ENCODE measurements at regions not wholly inside any gene's neighbourhood (a gene's known extent, or its start where the extent isn't known, plus 50 kb on each side); places are given as distances from the start of the nearest gene placed in this dataset.

DNA sequence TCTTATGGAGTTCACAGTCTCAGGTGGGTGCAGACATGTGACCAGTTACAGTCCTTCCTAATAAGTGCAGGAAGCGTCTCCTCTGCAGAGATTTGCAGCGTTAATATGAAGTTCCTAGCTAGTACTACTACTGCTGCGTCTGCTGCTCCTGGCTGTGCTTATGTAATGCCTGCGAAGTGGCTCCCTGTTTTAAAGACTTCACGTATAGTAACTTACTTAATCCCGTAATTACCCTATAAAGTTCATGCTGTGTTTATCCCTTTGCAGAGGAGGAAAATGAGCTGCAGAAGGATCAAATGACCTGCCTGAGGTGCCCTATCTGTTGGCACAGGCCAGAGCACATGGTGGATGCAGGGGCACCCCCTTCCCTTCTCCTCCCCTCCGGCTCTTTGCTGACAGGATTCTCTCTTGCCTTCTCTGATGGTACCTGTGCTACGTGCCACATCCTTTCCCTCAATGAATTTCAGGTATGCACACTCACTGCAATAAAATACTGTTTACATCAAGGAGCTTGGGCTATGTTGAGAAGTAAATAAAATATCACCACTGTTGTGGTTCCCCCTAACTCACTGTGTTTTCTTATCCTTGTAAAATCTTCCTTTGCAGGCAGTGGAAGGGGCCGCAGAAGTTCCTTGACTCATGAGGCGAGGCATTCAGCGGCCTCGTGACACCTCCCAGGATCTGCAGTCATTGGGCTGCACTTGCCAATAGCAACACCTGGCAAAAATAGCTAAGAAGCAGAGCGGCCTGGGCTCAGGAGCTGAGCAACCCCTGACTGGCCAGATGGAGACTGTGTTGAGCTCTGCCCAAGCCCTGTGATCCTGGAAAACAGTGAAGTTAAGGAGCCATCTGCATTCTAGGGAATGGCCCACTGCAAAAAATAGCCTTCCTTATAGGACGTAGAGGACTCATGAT lies 188.9 kb upstream of the ATP10A start:
- no peak overlapping the region for H3K4ac ChIP-seq (ENCODE audit: low read depth, low read length)
- no peak overlapping the region for H3K18ac ChIP-seq (ENCODE audit: low read length)
- no peak overlapping the region for H4K5ac ChIP-seq (ENCODE audit: low read length)
- no peak overlapping the region for H3K56ac ChIP-seq (ENCODE audit: low read length)
- no peak overlapping the region for H4K8ac ChIP-seq (ENCODE audit: low read depth, low read length)
- H3K27ac ChIP-seq (ENCODE audit: low read depth, low read length), result no peak overlapping the region
- H3K4me2 ChIP-seq (ENCODE audit: low read length), result no peak overlapping the region
- H3K4me1 ChIP-seq (ENCODE audit: control insufficient read depth, low read depth, low read length), result no peaks in the 10 kb centered on the region
- H3K79me1 ChIP-seq (ENCODE audit: low read length), result no peaks in the 10 kb centered on the region
- no peak overlapping the region for H2BK5ac ChIP-seq (ENCODE audit: low read length)
- no peak overlapping the region for H2AK5ac ChIP-seq (ENCODE audit: low read length)
- no peak for DNase-seq
- H3K27me3 ChIP-seq (ENCODE audit: insufficient read depth, low read length, poor library complexity), result no peaks in the 10 kb centered on the region
- H2BK120ac ChIP-seq (ENCODE audit: low read depth, low read length), result no peak overlapping the region
- no peaks in the 10 kb centered on the region for H3K79me2 ChIP-seq (ENCODE audit: control insufficient read depth, insufficient read depth, low read length)
- H3K9ac ChIP-seq (ENCODE audit: low read length), result no peak overlapping the region
- no peak overlapping the region for H3K23ac ChIP-seq (ENCODE audit: low read length)
- H3K36me3 ChIP-seq (ENCODE audit: control insufficient read depth, insufficient read depth, low read length), result no peaks in the 10 kb centered on the region
- no peak overlapping the region for H2BK15ac ChIP-seq (replicated peaks; ENCODE audit: low read depth)
- no CpG with 5 or more reads among the region's 14 CpGs for WGBS (ENCODE audit: extremely low coverage, insufficient coverage, low lambda C conversion rate)
- H3K4me3 ChIP-seq (ENCODE audit: low read length), result no peak overlapping the region

DNA sequence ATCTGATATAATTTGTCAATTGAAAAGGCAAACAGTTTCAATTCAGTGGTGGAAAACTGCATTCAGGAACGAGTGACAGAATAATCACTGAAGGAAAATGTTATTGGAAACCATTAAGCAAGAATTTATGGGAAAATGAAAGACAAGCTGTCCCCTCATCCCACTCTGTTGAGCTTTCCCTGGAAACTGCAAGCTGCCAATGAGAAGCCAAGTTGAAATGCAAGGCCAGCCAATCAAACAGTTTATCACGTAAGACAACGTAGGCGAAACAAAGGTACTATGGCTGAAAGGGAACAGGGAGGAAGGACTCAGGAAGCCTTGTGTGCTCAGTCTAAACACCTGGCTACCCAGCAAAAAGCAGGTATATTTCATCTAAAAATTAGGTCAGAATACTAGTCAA lies 187.9 kb upstream of the ATP10A start:
- no CpG with 5 or more reads among the region's 4 CpGs for WGBS (ENCODE audit: extremely low coverage, insufficient coverage, low lambda C conversion rate)
- Histone ChIP-seq H3K79me1 (ENCODE audit: low read length) (no peaks in the 10 kb centered on the region), H3K4me1 (ENCODE audit: control insufficient read depth, low read depth, low read length) (no peaks in the 10 kb centered on the region), H3K36me3 (ENCODE audit: control insufficient read depth, insufficient read depth, low read length) (no peaks in the 10 kb centered on the region), H4K5ac (ENCODE audit: low read length) (no peak overlapping the region), H3K56ac (ENCODE audit: low read length) (no peak overlapping the region), H3K4me3 (ENCODE audit: low read length) (no peak overlapping the region), H4K8ac (ENCODE audit: low read depth, low read length) (no peak overlapping the region), H3K18ac (ENCODE audit: low read length) (no peak overlapping the region), H2BK15ac (replicated peaks; ENCODE audit: low read depth) (no peak overlapping the region), H3K27me3 (ENCODE audit: insufficient read depth, low read length, poor library complexity) (no peaks in the 10 kb centered on the region), H3K79me2 (ENCODE audit: control insufficient read depth, insufficient read depth, low read length) (no peaks in the 10 kb centered on the region), H3K4ac (ENCODE audit: low read depth, low read length) (no peak overlapping the region), H2BK120ac (ENCODE audit: low read depth, low read length) (no peak overlapping the region), H3K23ac (ENCODE audit: low read length) (no peak overlapping the region), H2AK5ac (ENCODE audit: low read length) (no peak overlapping the region), H3K27ac (ENCODE audit: low read depth, low read length) (no peak overlapping the region), H2BK5ac (ENCODE audit: low read length) (no peak overlapping the region), H3K4me2 (ENCODE audit: low read length) (no peak overlapping the region), H3K9ac (ENCODE audit: low read length) (no peak overlapping the region)
- no peak for DNase-seq

DNA sequence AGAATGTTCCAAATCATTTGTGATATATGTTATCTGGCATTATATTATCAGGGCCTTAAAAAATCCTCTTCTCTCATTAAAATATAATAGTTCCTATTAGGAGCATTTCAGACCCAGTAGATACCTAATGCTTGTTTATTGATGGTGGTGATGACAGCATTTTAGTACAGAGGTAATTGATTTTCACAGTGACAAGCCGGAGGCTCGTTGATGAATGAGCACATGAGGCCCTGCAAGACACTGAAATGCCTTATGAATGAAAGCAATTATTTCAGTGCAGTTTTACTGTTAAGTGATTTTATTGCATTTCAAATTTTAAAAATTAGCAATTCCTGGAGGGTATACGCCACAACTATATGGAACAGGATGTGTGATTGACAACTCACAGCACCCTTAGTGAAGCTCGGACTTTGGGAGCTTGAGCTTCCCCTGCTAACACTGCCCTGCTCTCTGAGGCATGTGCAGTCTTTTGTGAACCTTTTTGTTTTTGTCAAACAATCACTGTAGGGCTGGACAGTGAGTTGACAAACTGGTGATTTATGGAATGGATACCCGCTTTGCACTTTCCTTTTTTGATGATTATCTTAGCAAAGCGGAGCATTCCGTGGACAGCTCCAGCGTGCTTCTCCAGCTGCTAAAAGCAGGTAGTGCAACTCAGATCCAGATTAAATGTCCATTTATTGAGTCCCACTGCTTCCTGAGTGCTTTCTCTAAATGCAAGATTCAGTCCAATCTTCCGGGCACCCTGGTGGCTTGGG lies 187.0 kb upstream of the ATP10A start:
- Histone ChIP-seq H3K18ac (ENCODE audit: low read length) (no peak overlapping the region), H3K4me3 (ENCODE audit: low read length) (no peak overlapping the region)

DNA sequence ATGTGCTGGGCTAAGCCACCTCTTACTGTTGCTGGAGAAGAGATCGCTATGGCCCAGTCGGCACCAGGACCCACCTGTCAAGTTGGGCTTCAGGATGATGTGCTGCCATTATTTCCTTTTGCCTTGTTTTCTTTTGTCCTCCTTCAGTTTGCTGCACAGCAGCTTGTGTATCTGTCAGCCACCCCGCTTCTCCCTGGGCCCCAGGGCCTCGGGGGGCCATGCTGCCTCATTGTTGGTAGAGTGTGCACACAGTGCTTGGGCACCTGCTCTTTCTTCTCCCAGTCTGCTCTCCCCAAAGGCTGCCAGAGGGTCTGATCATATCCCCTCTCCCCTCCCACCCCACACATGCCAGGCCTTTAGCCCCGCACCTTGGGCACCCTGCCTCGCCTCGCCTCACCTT lies 185.5 kb upstream of the ATP10A start:
- no peaks in the 10 kb centered on the region for H3K79me2 ChIP-seq (ENCODE audit: control insufficient read depth, insufficient read depth, low read length)
- no peak overlapping the region for H3K23ac ChIP-seq (ENCODE audit: low read length)
- no peak overlapping the region for H2BK5ac ChIP-seq (ENCODE audit: low read length)
- H2AK5ac ChIP-seq (ENCODE audit: low read length), result no peak overlapping the region
- H3K79me1 ChIP-seq (ENCODE audit: low read length), result no peaks in the 10 kb centered on the region
- no peak for DNase-seq
- no peaks in the 10 kb centered on the region for H3K36me3 ChIP-seq (ENCODE audit: control insufficient read depth, insufficient read depth, low read length)
- H3K27ac ChIP-seq (ENCODE audit: low read depth, low read length), result no peak overlapping the region
- H2BK15ac ChIP-seq (replicated peaks; ENCODE audit: low read depth), result no peak overlapping the region
- H3K27me3 ChIP-seq (ENCODE audit: insufficient read depth, low read length, poor library complexity), result no peaks in the 10 kb centered on the region
- no peak overlapping the region for H3K4me2 ChIP-seq (ENCODE audit: low read length)
- WGBS (ENCODE audit: extremely low coverage, insufficient coverage, low lambda C conversion rate), result no CpG with 5 or more reads among the region's 7 CpGs
- no peak overlapping the region for H3K18ac ChIP-seq (ENCODE audit: low read length)
- H4K8ac ChIP-seq (ENCODE audit: low read depth, low read length), result no peak overlapping the region
- no peak overlapping the region for H4K5ac ChIP-seq (ENCODE audit: low read length)
- H3K9ac ChIP-seq (ENCODE audit: low read length), result no peak overlapping the region
- H3K4me3 ChIP-seq (ENCODE audit: low read length), result no peak overlapping the region
- no peaks in the 10 kb centered on the region for H3K4me1 ChIP-seq (ENCODE audit: control insufficient read depth, low read depth, low read length)
- H2BK120ac ChIP-seq (ENCODE audit: low read depth, low read length), result no peak overlapping the region
- no peak overlapping the region for H3K56ac ChIP-seq (ENCODE audit: low read length)
- no peak overlapping the region for H3K4ac ChIP-seq (ENCODE audit: low read depth, low read length)

More for the DNA sequence above, 187.0 kb upstream of the ATP10A start:
- Histone ChIP-seq H2BK5ac (ENCODE audit: low read length) (no peak overlapping the region), H3K4ac (ENCODE audit: low read depth, low read length) (no peak overlapping the region), H3K9ac (ENCODE audit: low read length) (no peak overlapping the region), H3K4me2 (ENCODE audit: low read length) (no peak overlapping the region), H3K36me3 (ENCODE audit: control insufficient read depth, insufficient read depth, low read length) (no peaks in the 10 kb centered on the region), H3K27ac (ENCODE audit: low read depth, low read length) (no peak overlapping the region), H4K5ac (ENCODE audit: low read length) (no peak overlapping the region), H3K27me3 (ENCODE audit: insufficient read depth, low read length, poor library complexity) (no peaks in the 10 kb centered on the region), H3K4me1 (ENCODE audit: control insufficient read depth, low read depth, low read length) (no peaks in the 10 kb centered on the region), H2BK120ac (ENCODE audit: low read depth, low read length) (no peak overlapping the region), H2BK15ac (replicated peaks; ENCODE audit: low read depth) (no peak overlapping the region), H3K79me1 (ENCODE audit: low read length) (no peaks in the 10 kb centered on the region), H3K79me2 (ENCODE audit: control insufficient read depth, insufficient read depth, low read length) (no peaks in the 10 kb centered on the region), H3K56ac (ENCODE audit: low read length) (no peak overlapping the region), H2AK5ac (ENCODE audit: low read length) (no peak overlapping the region), H3K23ac (ENCODE audit: low read length) (no peak overlapping the region), H4K8ac (ENCODE audit: low read depth, low read length) (no peak overlapping the region)
- DNase-seq, result no peak
- no CpG with 5 or more reads among the region's 9 CpGs for WGBS (ENCODE audit: extremely low coverage, insufficient coverage, low lambda C conversion rate)

DNA sequence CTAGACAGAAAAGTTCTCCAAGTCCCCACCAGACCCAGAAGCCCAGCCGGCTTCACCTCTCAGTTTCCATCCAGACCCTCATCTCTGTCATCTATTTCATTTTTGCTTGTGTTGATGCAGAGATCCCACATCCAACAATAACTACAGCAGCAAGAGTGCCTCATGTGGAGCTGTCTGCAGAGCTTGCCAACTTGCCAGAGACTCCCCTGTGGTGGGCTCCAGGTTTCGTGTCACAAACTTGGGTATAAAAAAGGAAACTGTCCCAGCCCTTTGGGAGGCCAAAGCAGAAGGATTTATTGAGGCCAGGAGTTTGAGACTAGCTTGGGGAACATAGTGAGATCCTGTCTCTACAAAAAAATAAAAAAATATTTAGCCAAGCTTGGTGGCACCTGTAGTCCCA lies 182.4 kb upstream of the ATP10A start:
- H3K79me2 ChIP-seq (ENCODE audit: control insufficient read depth, insufficient read depth, low read length), result no peaks in the 10 kb centered on the region
- H3K27me3 ChIP-seq (ENCODE audit: insufficient read depth, low read length, poor library complexity), result no peaks in the 10 kb centered on the region
- H3K79me1 ChIP-seq (ENCODE audit: low read length), result no peaks in the 10 kb centered on the region
- no peak overlapping the region for H3K4me3 ChIP-seq (ENCODE audit: low read length)
- WGBS (ENCODE audit: extremely low coverage, insufficient coverage, low lambda C conversion rate), result no CpG with 5 or more reads among the region's 2 CpGs
- no peaks in the 10 kb centered on the region for H3K36me3 ChIP-seq (ENCODE audit: control insufficient read depth, insufficient read depth, low read length)
- no peak overlapping the region for H3K23ac ChIP-seq (ENCODE audit: low read length)
- H4K8ac ChIP-seq (ENCODE audit: low read depth, low read length), result no peak overlapping the region
- no peak overlapping the region for H4K5ac ChIP-seq (ENCODE audit: low read length)
- H2BK15ac ChIP-seq (replicated peaks; ENCODE audit: low read depth), result no peak overlapping the region
- H2AK5ac ChIP-seq (ENCODE audit: low read length), result no peak overlapping the region
- H3K4ac ChIP-seq (ENCODE audit: low read depth, low read length), result no peak overlapping the region
- no peak overlapping the region for H2BK5ac ChIP-seq (ENCODE audit: low read length)
- DNase-seq, result no peak
- no peak overlapping the region for H3K9ac ChIP-seq (ENCODE audit: low read length)
- no peak overlapping the region for H3K4me2 ChIP-seq (ENCODE audit: low read length)
- no peak overlapping the region for H3K18ac ChIP-seq (ENCODE audit: low read length)
- no peak overlapping the region for H3K27ac ChIP-seq (ENCODE audit: low read depth, low read length)
- H3K4me1 ChIP-seq (ENCODE audit: control insufficient read depth, low read depth, low read length), result no peaks in the 10 kb centered on the region
- H3K56ac ChIP-seq (ENCODE audit: low read length), result no peak overlapping the region
- H2BK120ac ChIP-seq (ENCODE audit: low read depth, low read length), result no peak overlapping the region
